Trophoblast cell (in vitro differentiated cells and primary cell): ENCODE measurements at regions not wholly inside any gene's neighbourhood (a gene's known extent, or its start where the extent isn't known, plus 50 kb on each side); places are given as distances from the start of the nearest gene placed in this dataset.

Experiments used
- DNase-seq, 2 donors: peaks; one replicate each; pipeline ENCODE4 v3.0.0-alpha.2; 2016
- H2AFZ ChIP-seq: 2 replicates; pipeline ENCODE4 v1.6.1; 2013; ENCODE audit warnings: low read length, moderate library complexity, mild to moderate bottlenecking; ENCODE audit not compliant: insufficient read depth, poor library complexity
- H2AK5ac ChIP-seq: 2 replicates; pipeline ENCODE4 v1.6.1; 2013; ENCODE audit warnings: mild to moderate bottlenecking, low read length
- H2BK120ac ChIP-seq: 2 replicates; pipeline ENCODE4 v1.6.1; 2013; ENCODE audit warnings: low read length, mild to moderate bottlenecking, moderate library complexity; ENCODE audit not compliant: insufficient read depth, poor library complexity
- H2BK12ac ChIP-seq: 2 replicates; pipeline ENCODE4 v1.6.1; 2013; ENCODE audit warnings: mild to moderate bottlenecking, low read length, moderate library complexity
- H2BK5ac ChIP-seq: 2 replicates; pipeline ENCODE4 v1.6.1; 2013; ENCODE audit warnings: low read length, low read depth, moderate library complexity, mild to moderate bottlenecking; ENCODE audit not compliant: poor library complexity
- H3K14ac ChIP-seq: 2 replicates; pipeline ENCODE4 v1.6.1; 2013; ENCODE audit warnings: mild to moderate bottlenecking, low read length
- H3K18ac ChIP-seq: 2 replicates; pipeline ENCODE4 v1.6.1; 2013; ENCODE audit warnings: mild to moderate bottlenecking, low read length
- H3K23ac ChIP-seq: 2 replicates; pipeline ENCODE4 v1.6.1; 2013; ENCODE audit warnings: low read length
- H3K27ac ChIP-seq: 2 replicates; pipeline ENCODE4 v1.5.1; 2013; ENCODE audit warnings: low read depth, mild to moderate bottlenecking, inconsistent platforms, low read length, moderate library complexity
- H3K27me3 ChIP-seq: 2 replicates; pipeline ENCODE4 v1.6.1; 2013; ENCODE audit warnings: inconsistent platforms, mild to moderate bottlenecking, low read length, moderate library complexity; ENCODE audit not compliant: insufficient read depth
- H3K36me3 ChIP-seq, 2 experiments: 1 replicate in 1 of 2; 2 replicates in 1 of 2; pipeline ENCODE4 v1.6.1; 2013; ENCODE audit warnings: low read length in 2 of 2, mild to moderate bottlenecking in 2 of 2, moderate library complexity in 1 of 2; ENCODE audit not compliant: insufficient read depth in 2 of 2, control insufficient read depth in 1 of 2
- H3K4ac ChIP-seq: 2 replicates; pipeline ENCODE4 v1.6.1; 2013; ENCODE audit warnings: low read depth, mild to moderate bottlenecking, low read length, moderate library complexity
- H3K4me1 ChIP-seq, 2 experiments: 1 replicate in 1 of 2; 2 replicates in 1 of 2; pipeline ENCODE4 v1.6.1; 2013; ENCODE audit warnings: low read length in 2 of 2, mild to moderate bottlenecking in 2 of 2, moderate library complexity in 1 of 2; ENCODE audit not compliant: insufficient read depth in 2 of 2, control insufficient read depth in 1 of 2
- H3K4me2 ChIP-seq: 2 replicates; pipeline ENCODE4 v1.6.1; 2013; ENCODE audit warnings: inconsistent platforms, mild to moderate bottlenecking, low read length, moderate library complexity
- H3K4me3 ChIP-seq: 2 replicates; pipeline ENCODE4 v1.5.1; 2013; ENCODE audit warnings: mild to moderate bottlenecking, low read depth, low read length, inconsistent platforms
- H3K79me1 ChIP-seq: one replicate; pipeline ENCODE4 v1.6.1; 2013; ENCODE audit warnings: low read length
- H3K79me2 ChIP-seq: 2 replicates; pipeline ENCODE4 v1.6.1; 2013; ENCODE audit warnings: low read length, mild to moderate bottlenecking; ENCODE audit not compliant: control insufficient read depth, insufficient read depth, poor library complexity
- H3K9ac ChIP-seq: 2 replicates; pipeline ENCODE4 v1.6.1; 2013; ENCODE audit warnings: mild to moderate bottlenecking, low read length
- H3K9me3 ChIP-seq: 2 replicates; pipeline ENCODE4 v1.6.1; 2013; ENCODE audit warnings: low read depth, mild to moderate bottlenecking, control low read depth, inconsistent platforms, low read length; ENCODE audit not compliant: insufficient read depth
- H4K12ac ChIP-seq: 2 replicates; pipeline ENCODE4 v1.6.1; 2013; ENCODE audit warnings: low read depth, mild to moderate bottlenecking, low read length, moderate library complexity
- H4K8ac ChIP-seq: 2 replicates; pipeline ENCODE4 v1.6.1; 2013; ENCODE audit warnings: low read depth, mild to moderate bottlenecking, low read length, moderate library complexity
- H4K91ac ChIP-seq: one replicate; pipeline ENCODE4 v1.6.1; 2013; ENCODE audit warnings: low read depth, mild to moderate bottlenecking, low read length, moderate library complexity
- WGBS: extraction: QIAGEN DNeasy Blood & Tissue Kit; methylation state at CpG from one replicate; pipeline ENCODE4 v1.1.7; 2013; ENCODE audit warnings: missing lambda C conversion rate; ENCODE audit not compliant: insufficient read length, insufficient coverage; ENCODE audit errors: extremely low coverage; 5-methylcytosine and 5-hydroxymethylcytosine counted together

GRCh38 chr14:22151121-22151520, 437.9 kb downstream of the DAD1 start:
- Histone ChIP-seq H3K4me3 (no peak overlapping the region), H3K27ac (no peak overlapping the region), H2AK5ac (no peak overlapping the region), H3K79me2 (no peaks in the 10 kb centered on the region), H3K79me1 (no peaks in the 10 kb centered on the region), H3K4me1 (no peaks in the 10 kb centered on the region), H2AFZ (no peak overlapping the region), H2BK12ac (no peak overlapping the region), H2BK120ac (no peak overlapping the region), H3K9ac (no peak overlapping the region), H3K9me3 (no peaks in the 10 kb centered on the region), H3K23ac (no peak overlapping the region), H3K27me3 (no peaks in the 10 kb centered on the region), H4K8ac (no peak overlapping the region), H4K91ac (no peak overlapping the region), H3K14ac (no peak overlapping the region), H3K36me3 (peaks cover 0 to 2% of the 10 kb centered on the region in 2 experiments), H2BK5ac (no peak overlapping the region), H3K4me2 (no peak overlapping the region), H3K4ac (no peak overlapping the region), H3K18ac (no peak overlapping the region), H4K12ac (no peak overlapping the region)
- DNase-seq, result no peak
- no CpG with 5 or more reads among the region's 4 CpGs for WGBS

DNA sequence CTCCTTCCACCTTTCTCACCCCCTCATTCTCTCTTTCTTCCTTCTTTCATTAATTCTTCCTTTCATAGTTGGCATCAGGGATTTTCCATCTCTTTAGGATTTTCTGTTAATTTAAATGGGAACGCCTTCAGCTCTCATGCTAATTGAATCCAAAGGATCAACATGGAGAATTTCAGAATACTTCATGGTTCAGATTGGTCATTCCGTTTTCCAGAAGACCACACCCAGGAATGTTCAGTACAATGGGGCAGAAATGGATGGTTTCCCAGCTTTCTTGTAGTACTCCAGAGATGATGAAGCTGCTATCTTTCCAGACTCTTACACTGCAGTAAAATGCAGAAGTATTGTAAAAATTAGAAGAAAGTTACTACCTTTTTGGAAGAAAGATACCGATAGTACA, 440.0 kb downstream of the DAD1 start:
- Histone ChIP-seq H3K9ac (no peak overlapping the region), H3K14ac (no peak overlapping the region), H3K18ac (no peak overlapping the region), H4K8ac (no peak overlapping the region), H3K79me2 (no peaks in the 10 kb centered on the region), H3K4me2 (no peak overlapping the region), H3K4ac (no peak overlapping the region), H3K23ac (no peak overlapping the region), H3K36me3 (peaks cover 0 to 2% of the 10 kb centered on the region in 2 experiments), H3K27me3 (no peaks in the 10 kb centered on the region), H3K4me3 (no peak overlapping the region), H2AFZ (no peak overlapping the region), H4K12ac (no peak overlapping the region), H2BK120ac (no peak overlapping the region), H2BK12ac (no peak overlapping the region), H4K91ac (no peak overlapping the region), H3K4me1 (no peaks in the 10 kb centered on the region), H2AK5ac (no peak overlapping the region), H3K27ac (no peak overlapping the region), H2BK5ac (no peak overlapping the region), H3K79me1 (no peaks in the 10 kb centered on the region), H3K9me3 (no peaks in the 10 kb centered on the region)
- WGBS, result no CpG with 5 or more reads among the region's 3 CpGs
- no peak for DNase-seq

DNA sequence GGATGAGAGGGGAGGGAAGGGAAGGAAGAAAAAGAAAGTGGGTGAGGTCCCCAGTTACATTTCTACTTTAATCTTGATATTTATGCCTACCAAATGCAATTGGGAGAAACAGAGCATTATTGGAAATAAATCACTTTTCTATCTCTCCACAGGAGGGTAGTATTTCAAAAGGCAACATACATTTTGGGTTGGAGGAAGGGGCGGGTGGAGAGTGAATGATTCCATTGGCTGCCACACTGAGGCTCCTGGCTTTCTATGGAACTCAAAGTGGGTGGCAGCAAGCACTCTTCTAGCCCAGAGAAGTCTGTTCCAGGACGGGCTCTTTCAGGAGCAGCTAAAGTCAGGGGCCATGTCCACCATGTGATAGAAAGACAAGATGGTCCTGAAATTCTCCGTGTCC, 441.3 kb downstream of the DAD1 start:
- no peak overlapping the region for H3K4me2 ChIP-seq
- DNase-seq, result no peak
- H3K9me3 ChIP-seq, result no peaks in the 10 kb centered on the region
- H3K36me3 ChIP-seq, result no peaks in the 10 kb centered on the region
- H2BK5ac ChIP-seq, result no peak overlapping the region
- no peak overlapping the region for H2AK5ac ChIP-seq
- H4K91ac ChIP-seq, result no peak overlapping the region
- H2BK12ac ChIP-seq, result no peak overlapping the region
- H3K4me1 ChIP-seq, result no peaks in the 10 kb centered on the region
- H4K8ac ChIP-seq, result no peak overlapping the region
- H4K12ac ChIP-seq, result no peak overlapping the region
- no peaks in the 10 kb centered on the region for H3K79me1 ChIP-seq
- H2BK120ac ChIP-seq, result no peak overlapping the region
- no peaks in the 10 kb centered on the region for H3K27me3 ChIP-seq
- H3K27ac ChIP-seq, result no peak overlapping the region
- WGBS, result no CpG with 5 or more reads among the region's 3 CpGs
- no peak overlapping the region for H3K9ac ChIP-seq
- H3K4ac ChIP-seq, result no peak overlapping the region
- no peak overlapping the region for H3K14ac ChIP-seq
- H3K79me2 ChIP-seq, result no peaks in the 10 kb centered on the region
- H3K23ac ChIP-seq, result no peak overlapping the region
- H2AFZ ChIP-seq, result no peak overlapping the region
- no peak overlapping the region for H3K18ac ChIP-seq
- no peak overlapping the region for H3K4me3 ChIP-seq

- no peak overlapping the region for H3K4me3 ChIP-seq
- no peak overlapping the region for H3K27ac ChIP-seq
- no peak overlapping the region for H3K4ac ChIP-seq
- H3K23ac ChIP-seq, result no peak overlapping the region
- H3K9ac ChIP-seq, result no peak overlapping the region
- no peak overlapping the region for H2AK5ac ChIP-seq
- no peak overlapping the region for H3K14ac ChIP-seq
- no peak overlapping the region for H2AFZ ChIP-seq
- H3K79me2 ChIP-seq, result no peaks in the 10 kb centered on the region
- no peak overlapping the region for H4K8ac ChIP-seq
- H2BK12ac ChIP-seq, result no peak overlapping the region
- H3K36me3 ChIP-seq, result no peaks in the 10 kb centered on the region
- no peak overlapping the region for H2BK5ac ChIP-seq
- H4K91ac ChIP-seq, result no peak overlapping the region
- WGBS, result no CpG with 5 or more reads among the region's 2 CpGs
- no peaks in the 10 kb centered on the region for H3K27me3 ChIP-seq
- no peak for DNase-seq
- H2BK120ac ChIP-seq, result no peak overlapping the region
- no peak overlapping the region for H3K18ac ChIP-seq
- no peak overlapping the region for H4K12ac ChIP-seq
- no peaks in the 10 kb centered on the region for H3K9me3 ChIP-seq
- no peaks in the 10 kb centered on the region for H3K79me1 ChIP-seq
- no peaks in the 10 kb centered on the region for H3K4me1 ChIP-seq
- no peak overlapping the region for H3K4me2 ChIP-seq
Observed at GRCh38 chr14:22143363-22143762, 445.7 kb downstream of the DAD1 start.
